Activated B cell treated with CpG ODN at 0.5 μM for 24 hours (primary cell): ENCODE measurements at regions not wholly inside any gene's neighbourhood (a gene's known extent, or its start where the extent isn't known, plus 50 kb on each side); places are given as distances from the start of the nearest gene placed in this dataset.

Experiments
- ATAC-seq: fragments of 200-7000 bp; cut with Tn5 transposase; one replicate; pipeline ENCODE4 v1.10.0; 2021; ENCODE audit warnings: low read depth, mild to moderate bottlenecking, moderate library complexity
- CTCF ChIA-PET: fragments of 350-600 bp; sonication (Branson Sonifier 250); formaldehyde crosslinking; loops from one replicate; lab custom pipeline; 2021; ENCODE audit warnings: antibody characterized with exemption; lab: Charles Lee
- POLR2A ChIA-PET: fragments of 350-600 bp; sonication (Branson Sonifier 250); formaldehyde crosslinking; loops from one replicate; lab custom pipeline; 2021; ENCODE audit warnings: antibody characterized with exemption; lab: Charles Lee
- DNase-seq: peaks from one replicate; pipeline ENCODE4 v3.0.0; 2022
- H3K27ac Mint-ChIP-seq: one replicate; pipeline ENCODE4 v1.8.0; 2020; ENCODE audit warnings: mixed read lengths
- H3K27me3 Mint-ChIP-seq: one replicate; pipeline ENCODE4 v1.8.0; 2021; ENCODE audit warnings: mixed read lengths
- H3K36me3 Mint-ChIP-seq: one replicate; pipeline ENCODE4 v1.8.0; 2021; ENCODE audit warnings: low read depth, mixed read lengths
- H3K4me1 Mint-ChIP-seq: one replicate; pipeline ENCODE4 v1.8.0; 2021; ENCODE audit warnings: mixed read lengths
- H3K4me3 Mint-ChIP-seq: one replicate; pipeline ENCODE4 v1.8.0; 2020; ENCODE audit warnings: mild to moderate bottlenecking, mixed read lengths
- H3K9me3 Mint-ChIP-seq: one replicate; pipeline ENCODE4 v1.8.0; 2020; ENCODE audit warnings: mixed read lengths
- intact Hi-C: fragments of 100-400 bp; cut with micrococcal nuclease; formaldehyde crosslinking; loops from one replicate; pipeline ENCODE4 v1.15.1; 2024
- TF ChIP-seq, protein P1 (sequence below): fragments of 200-600 bp; IDR thresholded peaks from one replicate; pipeline ENCODE4 v1.8.0; 2022; ENCODE audit warnings: antibody characterized with exemption, mild to moderate bottlenecking

- no peak overlapping the region for H3K27ac Mint-ChIP-seq
- no peaks in the 10 kb centered on the region for H3K36me3 Mint-ChIP-seq
- TF ChIP-seq, protein P1, sequence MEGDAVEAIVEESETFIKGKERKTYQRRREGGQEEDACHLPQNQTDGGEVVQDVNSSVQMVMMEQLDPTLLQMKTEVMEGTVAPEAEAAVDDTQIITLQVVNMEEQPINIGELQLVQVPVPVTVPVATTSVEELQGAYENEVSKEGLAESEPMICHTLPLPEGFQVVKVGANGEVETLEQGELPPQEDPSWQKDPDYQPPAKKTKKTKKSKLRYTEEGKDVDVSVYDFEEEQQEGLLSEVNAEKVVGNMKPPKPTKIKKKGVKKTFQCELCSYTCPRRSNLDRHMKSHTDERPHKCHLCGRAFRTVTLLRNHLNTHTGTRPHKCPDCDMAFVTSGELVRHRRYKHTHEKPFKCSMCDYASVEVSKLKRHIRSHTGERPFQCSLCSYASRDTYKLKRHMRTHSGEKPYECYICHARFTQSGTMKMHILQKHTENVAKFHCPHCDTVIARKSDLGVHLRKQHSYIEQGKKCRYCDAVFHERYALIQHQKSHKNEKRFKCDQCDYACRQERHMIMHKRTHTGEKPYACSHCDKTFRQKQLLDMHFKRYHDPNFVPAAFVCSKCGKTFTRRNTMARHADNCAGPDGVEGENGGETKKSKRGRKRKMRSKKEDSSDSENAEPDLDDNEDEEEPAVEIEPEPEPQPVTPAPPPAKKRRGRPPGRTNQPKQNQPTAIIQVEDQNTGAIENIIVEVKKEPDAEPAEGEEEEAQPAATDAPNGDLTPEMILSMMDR, result no peak
- no peak overlapping the region for H3K4me3 Mint-ChIP-seq
- no peaks in the 10 kb centered on the region for H3K4me1 Mint-ChIP-seq
- POLR2A ChIA-PET, result no interaction called here
- H3K9me3 Mint-ChIP-seq, result peaks cover 3% of the 10 kb centered on the region
- intact Hi-C loops, result no loop called here
- H3K27me3 Mint-ChIP-seq, result no peaks in the 10 kb centered on the region
- DNase-seq, result no peak
- CTCF ChIA-PET, result no interaction called here
- no peak for ATAC-seq
Observed at GRCh38 chr13:65088906-65089305, 2141.2 kb downstream of the PCDH9 start.

GRCh38 chr13:65085977-65086376, 2144.2 kb downstream of the PCDH9 start:
- peaks cover 8% of the 10 kb centered on the region for H3K9me3 Mint-ChIP-seq
- DNase-seq (no peak), ATAC-seq (no peak)
- TF ChIP-seq, protein P1, result no peak
- no peaks in the 10 kb centered on the region for H3K4me1 Mint-ChIP-seq
- ChIA-PET POLR2A (no interaction called here), CTCF (no interaction called here)
- H3K4me3 Mint-ChIP-seq, result no peak overlapping the region
- H3K27ac Mint-ChIP-seq, result no peak overlapping the region
- no peaks in the 10 kb centered on the region for H3K27me3 Mint-ChIP-seq
- intact Hi-C loops, result no loop called here
- H3K36me3 Mint-ChIP-seq, result no peaks in the 10 kb centered on the region

GRCh38 chr13:65074248-65074647, 2155.9 kb downstream of the PCDH9 start:
- H3K4me3 Mint-ChIP-seq, result no peak overlapping the region
- H3K9me3 Mint-ChIP-seq, result peaks cover 4% of the 10 kb centered on the region
- TF ChIP-seq, protein P1, result no peak
- DNase-seq (no peak), ATAC-seq (no peak)
- intact Hi-C loops, result no loop called here
- H3K27ac Mint-ChIP-seq, result no peak overlapping the region
- H3K4me1 Mint-ChIP-seq, result no peaks in the 10 kb centered on the region
- no peaks in the 10 kb centered on the region for H3K36me3 Mint-ChIP-seq
- no peaks in the 10 kb centered on the region for H3K27me3 Mint-ChIP-seq
- ChIA-PET CTCF (no interaction called here), POLR2A (no interaction called here)

- Mint-ChIP-seq H3K27me3 (no peaks in the 10 kb centered on the region), H3K9me3 (peaks cover 4% of the 10 kb centered on the region), H3K27ac (no peak overlapping the region), H3K36me3 (no peaks in the 10 kb centered on the region), H3K4me3 (no peak overlapping the region), H3K4me1 (no peaks in the 10 kb centered on the region)
- ATAC-seq, result no peak
- ChIA-PET POLR2A (no interaction called here), CTCF (no interaction called here)
- TF ChIP-seq, protein P1, result no peak
- intact Hi-C loops, result no loop called here
- DNase-seq, result no peak
Observed at GRCh38 chr13:65064967-65065366, 2165.2 kb downstream of the PCDH9 start.

- Mint-ChIP-seq H3K27me3 (no peaks in the 10 kb centered on the region), H3K4me1 (no peaks in the 10 kb centered on the region), H3K4me3 (no peak overlapping the region), H3K36me3 (no peaks in the 10 kb centered on the region), H3K9me3 (peaks cover 4% of the 10 kb centered on the region), H3K27ac (no peak overlapping the region)
- DNase-seq (no peak), ATAC-seq (no peak)
- intact Hi-C loops, result no loop called here
- TF ChIP-seq, protein P1, result no peak
- POLR2A ChIA-PET, result no interaction called here
- CTCF ChIA-PET, result no interaction called here
Observed at GRCh38 chr13:65063753-65064152, 2166.4 kb downstream of the PCDH9 start.
